ENCODE measurements at regions not wholly inside any gene's neighbourhood (a gene's known extent, or its start where the extent isn't known, plus 50 kb on each side); places are given as distances from the start of the nearest gene placed in this dataset.

GRCh38 chr15:91694831-91695210 is 158.7 kb upstream of the SLCO3A1 start:
- Histone ChIP-seq H3K79me2 (ENCODE audit: insufficient read depth, low read length) (no peaks in the 10 kb centered on the region), H3K4me1 (ENCODE audit: insufficient read depth, low read length) (no peaks in the 10 kb centered on the region), H3K36me3 (ENCODE audit: insufficient read depth, low read length) (no peaks in the 10 kb centered on the region), H3K4me3 (ENCODE audit: insufficient read depth, low read length) (peak overlapping the region; percentile 5), H3K9me3 (ENCODE audit: low read depth, low read length) (no peaks in the 10 kb centered on the region), H2AFZ (ENCODE audit: low read length) (no peak overlapping the region), H3K4me2 (ENCODE audit: insufficient read depth, low read length) (peak overlapping the region; percentile 44), H3K27ac (ENCODE audit: low read depth, low read length) (no peak overlapping the region), H3K27me3 (ENCODE audit: insufficient read depth, low read length) (no peaks in the 10 kb centered on the region), H4K20me1 (ENCODE audit: insufficient read depth, low read length) (no peaks in the 10 kb centered on the region)
- no peak for TF ChIP-seq CTCF (IDR thresholded peaks at IDR 0.05; ENCODE audit: extremely low read depth, low read depth, low read length)
- DNase-seq (ENCODE audit: insufficient read length, low spot score, missing footprints) = no peak

DNA sequence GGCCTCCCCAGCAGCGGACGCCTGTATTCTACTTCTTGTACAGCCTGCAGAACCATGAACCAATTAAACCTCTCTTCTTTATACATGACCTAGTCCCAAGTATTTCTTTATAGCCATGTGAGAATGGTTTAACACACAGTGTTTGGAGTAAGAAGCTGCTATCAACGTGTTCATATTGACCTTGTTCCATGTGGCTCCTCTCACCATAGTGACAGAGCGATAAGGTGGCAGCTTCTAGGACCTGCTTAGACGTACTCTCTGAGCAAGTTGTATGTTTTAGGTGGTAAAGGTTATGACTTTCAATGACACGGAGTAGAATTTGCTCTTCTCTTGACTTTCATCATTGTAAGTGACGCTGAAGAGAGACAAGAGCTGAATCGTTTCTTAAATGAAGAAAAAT is 157.7 kb upstream of the SLCO3A1 start:
- no peaks in the 10 kb centered on the region for H3K36me3 ChIP-seq (ENCODE audit: insufficient read depth, low read length)
- H2AFZ ChIP-seq (ENCODE audit: low read length) = no peak overlapping the region
- H3K27me3 ChIP-seq (ENCODE audit: insufficient read depth, low read length) = no peaks in the 10 kb centered on the region
- H3K4me3 ChIP-seq (ENCODE audit: insufficient read depth, low read length) = no peak overlapping the region
- no peaks in the 10 kb centered on the region for H3K9me3 ChIP-seq (ENCODE audit: low read depth, low read length)
- H4K20me1 ChIP-seq (ENCODE audit: insufficient read depth, low read length) = no peaks in the 10 kb centered on the region
- no peak overlapping the region for H3K4me2 ChIP-seq (ENCODE audit: insufficient read depth, low read length)
- H3K27ac ChIP-seq (ENCODE audit: low read depth, low read length) = no peak overlapping the region
- no peaks in the 10 kb centered on the region for H3K4me1 ChIP-seq (ENCODE audit: insufficient read depth, low read length)
- no peaks in the 10 kb centered on the region for H3K79me2 ChIP-seq (ENCODE audit: insufficient read depth, low read length)
- no peak for TF ChIP-seq CTCF (IDR thresholded peaks at IDR 0.05; ENCODE audit: extremely low read depth, low read depth, low read length)
- no peak for DNase-seq (ENCODE audit: insufficient read length, low spot score, missing footprints)

DNA sequence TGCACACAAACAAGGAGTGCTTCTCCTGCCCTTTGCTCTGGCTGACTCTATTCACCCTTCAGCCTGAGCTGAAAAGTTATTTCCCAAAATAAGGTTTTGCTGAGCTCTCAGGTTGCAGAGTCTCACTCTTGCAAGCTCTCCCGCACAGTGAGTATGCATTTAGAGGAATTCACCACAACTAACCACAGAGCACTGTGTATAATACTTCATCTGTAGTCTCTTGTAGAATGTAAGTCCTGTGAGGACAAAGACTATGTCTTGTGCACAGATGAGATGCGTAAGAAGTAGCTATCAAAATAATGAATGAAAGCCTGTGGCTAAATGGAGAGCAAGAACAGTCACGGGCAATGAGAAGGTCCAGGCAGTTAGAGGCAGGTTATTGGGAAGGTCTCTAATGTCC is 156.5 kb upstream of the SLCO3A1 start:
- H2AFZ ChIP-seq (ENCODE audit: low read length) = no peak overlapping the region
- no peak overlapping the region for H3K4me3 ChIP-seq (ENCODE audit: insufficient read depth, low read length)
- no peaks in the 10 kb centered on the region for H3K79me2 ChIP-seq (ENCODE audit: insufficient read depth, low read length)
- DNase-seq (ENCODE audit: insufficient read length, low spot score, missing footprints) = no peak
- no peak overlapping the region for H3K4me2 ChIP-seq (ENCODE audit: insufficient read depth, low read length)
- no peaks in the 10 kb centered on the region for H4K20me1 ChIP-seq (ENCODE audit: insufficient read depth, low read length)
- TF ChIP-seq CTCF (IDR thresholded peaks at IDR 0.05; ENCODE audit: extremely low read depth, low read depth, low read length) = no peak
- H3K4me1 ChIP-seq (ENCODE audit: insufficient read depth, low read length) = no peaks in the 10 kb centered on the region
- no peaks in the 10 kb centered on the region for H3K27me3 ChIP-seq (ENCODE audit: insufficient read depth, low read length)
- H3K9me3 ChIP-seq (ENCODE audit: low read depth, low read length) = no peaks in the 10 kb centered on the region
- H3K27ac ChIP-seq (ENCODE audit: low read depth, low read length) = no peak overlapping the region
- no peaks in the 10 kb centered on the region for H3K36me3 ChIP-seq (ENCODE audit: insufficient read depth, low read length)

- Histone ChIP-seq H3K4me1 (ENCODE audit: insufficient read depth, low read length) (no peaks in the 10 kb centered on the region), H3K36me3 (ENCODE audit: insufficient read depth, low read length) (no peaks in the 10 kb centered on the region), H3K79me2 (ENCODE audit: insufficient read depth, low read length) (no peaks in the 10 kb centered on the region), H3K4me3 (ENCODE audit: insufficient read depth, low read length) (no peak overlapping the region), H3K27me3 (ENCODE audit: insufficient read depth, low read length) (no peaks in the 10 kb centered on the region), H4K20me1 (ENCODE audit: insufficient read depth, low read length) (no peaks in the 10 kb centered on the region), H2AFZ (ENCODE audit: low read length) (no peak overlapping the region), H3K4me2 (ENCODE audit: insufficient read depth, low read length) (no peak overlapping the region), H3K27ac (ENCODE audit: low read depth, low read length) (no peak overlapping the region), H3K9me3 (ENCODE audit: low read depth, low read length) (no peaks in the 10 kb centered on the region)
- DNase-seq (ENCODE audit: insufficient read length, low spot score, missing footprints) = no peak
- no peak for TF ChIP-seq CTCF (IDR thresholded peaks at IDR 0.05; ENCODE audit: extremely low read depth, low read depth, low read length)
Measured at GRCh38 chr15:91698241-91698640, 155.3 kb upstream of the SLCO3A1 start.
